Transverse colon (tissue), 4 donors: ENCODE measurements at regions not wholly inside any gene's neighbourhood (a gene's known extent, or its start where the extent isn't known, plus 50 kb on each side); places are given as distances from the start of the nearest gene placed in this dataset.

Source experiments
- DNase-seq: peaks from one replicate; pipeline ENCODE4 v3.0.0-alpha.2; 2019
- H3K27ac ChIP-seq, 4 donors: fragments of 200-600 bp; sonication (generic); 2 replicates each; pipeline ENCODE4 v1.5.1; 2016 to 2018; ENCODE audit warnings: inconsistent platforms in 4 of 4
- H3K27me3 ChIP-seq: fragments of 200-600 bp; sonication (generic); 2 replicates; pipeline ENCODE4 v1.5.1; 2017; ENCODE audit warnings: inconsistent platforms
- H3K36me3 ChIP-seq, 4 donors: fragments of 200-600 bp; sonication (generic); 2 replicates each; pipeline ENCODE4 v1.5.1; 2017 to 2019; ENCODE audit warnings: inconsistent platforms in 4 of 4
- H3K4me1 ChIP-seq, 4 donors: fragments of 200-600 bp; sonication (generic); 2 replicates each; pipeline ENCODE4 v1.5.1; 2017 to 2020; ENCODE audit warnings: inconsistent platforms in 4 of 4
- H3K4me3 ChIP-seq, 4 donors: fragments of 200-600 bp; sonication (generic); 1 replicate in 1 of 4; 2 replicates in 3 of 4; pipeline versions ENCODE4 v1.5.1 to v1.6.1; 2017 to 2019; ENCODE audit warnings: inconsistent platforms in 4 of 4
- H3K9me3 ChIP-seq, 2 donors: fragments of 200-600 bp; sonication (generic); 2 replicates each; pipeline ENCODE4 v1.5.1; 2017 to 2019; ENCODE audit warnings: inconsistent platforms in 2 of 2
- EP300 ChIP-seq: sonication (generic); formaldehyde crosslinking; IDR thresholded peaks from one replicate; pipeline ENCODE4 v1.6.1; 2017; ENCODE audit warnings: antibody characterized with exemption, low read depth
- POLR2A ChIP-seq: fragments of 450-650 bp; IDR thresholded peaks from one replicate; pipeline ENCODE4 v1.6.1; 2016; ENCODE audit warnings: antibody characterized with exemption, mild to moderate bottlenecking, moderate library complexity
- POLR2AphosphoS5 ChIP-seq, 3 donors: sonication (generic); formaldehyde crosslinking; IDR thresholded peaks; one replicate each; pipeline ENCODE4 v1.6.1; 2016; ENCODE audit warnings: antibody characterized with exemption in 3 of 3
- WGBS, 2 donors: methylation state at CpG; one replicate each; pipeline ENCODE4 v1.1.5; 2018; ENCODE audit warnings: low coverage in 1 of 2; 5-methylcytosine and 5-hydroxymethylcytosine counted together
- in situ Hi-C, 4 donors: fragments of 200-750 bp; cut with MboI; loops; one replicate each; pipeline versions ENCODE4 v1.15.0 to v1.15.1; 2017; ENCODE audit warnings: low sequenced_read_pairs in 3 of 4, low pct_ligation_motif_present in 1 of 4, low pct_unique_long_range_greater_than_20kb in 1 of 4
- intact Hi-C: fragments of 100-400 bp; cut with DNase I; formaldehyde crosslinking; loops from one replicate; pipeline ENCODE4 v1.15.1; 2023; ENCODE audit warnings: low total_unique reads
- TF ChIP-seq, protein P1 (sequence below), 5 experiments: fragments of 200-600 bp in 3 of 5; fragments of 450-650 bp in 2 of 5; sonication (generic) in 3 of 5; IDR thresholded peaks; 1 replicate in 2 of 5; 2 replicates in 3 of 5; pipeline ENCODE4 v1.5.1; 2016 to 2017; ENCODE audit warnings: antibody characterized with exemption in 5 of 5, inconsistent platforms in 3 of 5, mild to moderate bottlenecking in 2 of 5, moderate library complexity in 1 of 5

DNA sequence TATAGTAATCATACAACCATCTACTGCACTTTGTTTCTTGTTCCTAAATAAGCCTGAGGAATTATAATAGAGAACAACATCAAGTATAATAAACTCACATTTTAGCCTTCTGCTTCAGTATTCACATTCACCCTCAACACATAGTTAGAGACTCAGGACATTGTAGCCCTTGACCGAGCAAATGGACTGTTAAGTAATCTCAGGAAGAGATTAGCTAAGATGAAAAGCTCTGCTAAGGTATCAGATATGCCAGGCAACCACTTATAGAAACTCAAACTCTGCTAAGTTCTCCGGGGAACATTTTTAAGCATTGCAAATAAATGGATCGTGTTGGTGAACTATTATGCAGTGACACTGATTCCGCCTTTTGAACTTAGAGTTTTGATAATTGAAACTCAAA lies 252.0 kb downstream of the DTWD2 start:
- H3K27me3 ChIP-seq = no peaks in the 10 kb centered on the region
- no peak for DNase-seq
- H3K27ac ChIP-seq = no peak overlapping the region
- TF ChIP-seq POLR2A (no peak), EP300 (no peak), POLR2AphosphoS5 (IDR thresholded peaks at IDR 0.05) (no peak)
- TF ChIP-seq, protein P1, sequence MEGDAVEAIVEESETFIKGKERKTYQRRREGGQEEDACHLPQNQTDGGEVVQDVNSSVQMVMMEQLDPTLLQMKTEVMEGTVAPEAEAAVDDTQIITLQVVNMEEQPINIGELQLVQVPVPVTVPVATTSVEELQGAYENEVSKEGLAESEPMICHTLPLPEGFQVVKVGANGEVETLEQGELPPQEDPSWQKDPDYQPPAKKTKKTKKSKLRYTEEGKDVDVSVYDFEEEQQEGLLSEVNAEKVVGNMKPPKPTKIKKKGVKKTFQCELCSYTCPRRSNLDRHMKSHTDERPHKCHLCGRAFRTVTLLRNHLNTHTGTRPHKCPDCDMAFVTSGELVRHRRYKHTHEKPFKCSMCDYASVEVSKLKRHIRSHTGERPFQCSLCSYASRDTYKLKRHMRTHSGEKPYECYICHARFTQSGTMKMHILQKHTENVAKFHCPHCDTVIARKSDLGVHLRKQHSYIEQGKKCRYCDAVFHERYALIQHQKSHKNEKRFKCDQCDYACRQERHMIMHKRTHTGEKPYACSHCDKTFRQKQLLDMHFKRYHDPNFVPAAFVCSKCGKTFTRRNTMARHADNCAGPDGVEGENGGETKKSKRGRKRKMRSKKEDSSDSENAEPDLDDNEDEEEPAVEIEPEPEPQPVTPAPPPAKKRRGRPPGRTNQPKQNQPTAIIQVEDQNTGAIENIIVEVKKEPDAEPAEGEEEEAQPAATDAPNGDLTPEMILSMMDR (IDR thresholded peaks at IDR 0.05) = no peak
- 79 to 84% methylated on average over 4 of the region's 4 CpGs for WGBS, 2 donors
- no peaks in the 10 kb centered on the region for H3K36me3 ChIP-seq
- H3K4me1 ChIP-seq = no peaks in the 10 kb centered on the region
- H3K4me3 ChIP-seq = no peak overlapping the region
- in situ Hi-C loops = no loop called here
- no peaks in the 10 kb centered on the region for H3K9me3 ChIP-seq
- intact Hi-C loops = no loop called here

DNA sequence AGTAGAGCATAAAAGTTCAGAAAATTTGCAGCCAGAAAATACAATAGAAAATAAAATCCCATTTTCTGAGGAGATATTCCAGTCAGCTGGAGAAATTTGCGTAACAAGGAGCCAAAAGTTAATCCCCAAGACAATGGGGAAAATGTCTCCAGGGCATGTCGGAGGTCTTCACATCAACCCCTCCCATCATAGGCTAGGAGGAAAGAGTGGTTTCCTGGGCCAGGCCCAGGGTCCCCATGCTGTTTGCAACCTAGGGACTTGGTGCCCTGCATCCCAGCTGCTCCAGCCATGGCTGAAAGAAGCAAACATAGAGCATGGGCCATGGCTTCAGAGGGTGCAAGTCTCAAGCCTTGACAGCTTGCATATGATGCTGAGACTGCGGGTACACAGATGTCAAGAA lies 255.0 kb downstream of the DTWD2 start:
- no peak for DNase-seq
- H3K27me3 ChIP-seq = no peaks in the 10 kb centered on the region
- no peaks in the 10 kb centered on the region for H3K9me3 ChIP-seq
- H3K27ac ChIP-seq = no peak overlapping the region
- H3K4me3 ChIP-seq = no peak overlapping the region
- no peaks in the 10 kb centered on the region for H3K4me1 ChIP-seq
- WGBS, 2 donors = 40 to 83% methylated on average over 1 to 3 of the region's 3 CpGs
- in situ Hi-C loops = no loop called here
- no peaks in the 10 kb centered on the region for H3K36me3 ChIP-seq
- intact Hi-C loops = loop anchor here (5.0 kb wide), 1 partner anchor 1726 kb away; no protein-coding TSS in a partner anchor
- TF ChIP-seq POLR2AphosphoS5 (IDR thresholded peaks at IDR 0.05) (no peak), EP300 (no peak), POLR2A (no peak)
- TF ChIP-seq, protein P1 (IDR thresholded peaks at IDR 0.05) = no peak

DNA sequence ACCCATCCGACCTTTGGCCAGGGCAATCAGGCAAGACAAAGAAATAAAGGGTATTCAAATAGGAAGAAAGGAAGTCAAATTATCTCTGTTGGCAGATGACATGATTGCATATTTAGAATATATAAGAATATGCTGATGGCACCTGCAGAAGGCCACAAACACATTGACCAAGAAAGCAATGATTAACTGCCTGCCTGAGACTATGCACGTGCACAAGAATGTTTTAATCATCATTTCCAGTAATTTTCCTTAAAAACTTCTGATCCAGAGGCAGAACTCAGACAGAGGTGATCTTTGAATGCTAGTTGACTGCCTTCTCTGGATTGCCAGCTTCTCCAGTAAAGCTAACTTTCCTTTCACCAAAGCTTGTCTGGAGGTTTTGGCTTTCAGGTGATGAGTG lies 260.2 kb downstream of the DTWD2 start:
- in situ Hi-C loops (no loop called here), intact Hi-C loops (no loop called here)
- no peak for DNase-seq
- Histone ChIP-seq H3K9me3 (no peaks in the 10 kb centered on the region), H3K4me3 (no peak overlapping the region), H3K27ac (no peak overlapping the region), H3K36me3 (no peaks in the 10 kb centered on the region), H3K4me1 (no peaks in the 10 kb centered on the region), H3K27me3 (no peaks in the 10 kb centered on the region)
- 64% methylated on average over 2 of the region's 2 CpGs for WGBS, 2 donors
- TF ChIP-seq POLR2AphosphoS5 (IDR thresholded peaks at IDR 0.05) = no peak
- TF ChIP-seq POLR2A = no peak
- TF ChIP-seq, protein P1 (IDR thresholded peaks at IDR 0.05) = no peak
- TF ChIP-seq EP300 = no peak

DNA sequence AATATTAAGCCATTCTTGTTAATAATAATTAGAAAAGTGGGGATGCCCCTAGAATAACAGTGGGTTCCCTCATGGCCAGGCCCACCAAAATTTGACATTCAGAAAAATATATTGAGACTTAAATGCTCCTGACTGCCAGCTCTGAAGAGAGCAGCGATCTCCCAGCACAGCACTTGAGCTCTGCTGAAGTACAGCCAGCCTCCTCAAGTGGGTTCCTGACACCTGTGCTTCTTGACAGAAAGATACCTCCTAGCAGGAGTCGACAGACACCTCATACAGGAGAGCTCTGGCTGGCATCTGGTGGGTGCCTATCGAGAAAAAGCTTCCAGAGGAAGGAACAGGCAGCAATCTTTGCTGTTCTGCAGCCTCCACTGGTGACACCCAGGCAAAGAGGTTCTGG lies 261.5 kb downstream of the DTWD2 start:
- no peaks in the 10 kb centered on the region for H3K9me3 ChIP-seq
- no peak for TF ChIP-seq POLR2A
- TF ChIP-seq, protein P1 (IDR thresholded peaks at IDR 0.05) = no peak
- no peak for TF ChIP-seq EP300
- no peak for TF ChIP-seq POLR2AphosphoS5 (IDR thresholded peaks at IDR 0.05)
- DNase-seq = no peak
- WGBS, 2 donors = 59% methylated on average over 3 of the region's 3 CpGs; no CpG with 5 or more reads in 1 of the 2 donors
- H3K4me1 ChIP-seq = no peaks in the 10 kb centered on the region
- in situ Hi-C loops = no loop called here
- no peaks in the 10 kb centered on the region for H3K27me3 ChIP-seq
- no peak overlapping the region for H3K27ac ChIP-seq
- no peak overlapping the region for H3K4me3 ChIP-seq
- intact Hi-C loops = no loop called here
- H3K36me3 ChIP-seq = no peaks in the 10 kb centered on the region
